GM13976 (cell line): ENCODE measurements at regions not wholly inside any gene's neighbourhood (a gene's known extent, or its start where the extent isn't known, plus 50 kb on each side); places are given as distances from the start of the nearest gene placed in this dataset.

Source experiments
- DNase-seq: peaks from one replicate; pipeline ENCODE4 v3.0.0; 2012; ENCODE audit warnings: low spot score
- in situ Hi-C: fragments of 300-500 bp; cut with MboI; formaldehyde crosslinking; loops from one replicate; pipeline ENCODE4 v1.12.0; 2022; ENCODE audit warnings: low sequenced_read_pairs, mixed read lengths, inconsistent platforms; ENCODE audit not compliant: unreplicated experiment
- TF ChIP-seq, protein P1 (sequence below): IDR thresholded peaks from 2 replicates; pipeline ENCODE4 v1.5.1; 2012; ENCODE audit warnings: borderline replicate concordance, mild to moderate bottlenecking; ENCODE audit not compliant: insufficient read depth; ENCODE audit errors: extremely low read depth, missing control alignments, control extremely low read depth

DNA sequence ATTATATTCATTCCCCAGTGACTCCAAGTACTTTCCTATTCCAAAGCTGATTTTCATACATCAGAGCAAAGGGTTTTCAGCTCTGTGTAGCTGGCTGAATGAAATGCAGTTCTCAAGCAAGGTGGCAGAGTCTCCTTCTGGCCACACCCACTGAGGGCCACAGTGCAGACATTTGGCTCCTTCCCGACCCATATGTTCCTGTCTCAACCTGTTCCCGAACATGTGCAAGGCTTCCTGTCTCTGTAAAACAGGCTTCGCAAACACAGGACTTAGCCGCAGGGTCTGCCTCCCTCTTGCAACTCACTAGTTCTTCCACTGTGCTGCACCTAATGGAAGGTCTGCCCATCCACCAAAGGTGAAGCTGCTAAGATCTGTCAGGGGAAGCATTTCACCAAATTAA, 249.2 kb downstream of the MID1IP1 start:
- in situ Hi-C loops = no loop called here
- DNase-seq = no peak

GRCh38 chrX:39052751-39053150, 251.5 kb downstream of the MID1IP1 start:
- in situ Hi-C loops = no loop called here

More for the DNA sequence above, 249.2 kb downstream of the MID1IP1 start:
- TF ChIP-seq, protein P1, sequence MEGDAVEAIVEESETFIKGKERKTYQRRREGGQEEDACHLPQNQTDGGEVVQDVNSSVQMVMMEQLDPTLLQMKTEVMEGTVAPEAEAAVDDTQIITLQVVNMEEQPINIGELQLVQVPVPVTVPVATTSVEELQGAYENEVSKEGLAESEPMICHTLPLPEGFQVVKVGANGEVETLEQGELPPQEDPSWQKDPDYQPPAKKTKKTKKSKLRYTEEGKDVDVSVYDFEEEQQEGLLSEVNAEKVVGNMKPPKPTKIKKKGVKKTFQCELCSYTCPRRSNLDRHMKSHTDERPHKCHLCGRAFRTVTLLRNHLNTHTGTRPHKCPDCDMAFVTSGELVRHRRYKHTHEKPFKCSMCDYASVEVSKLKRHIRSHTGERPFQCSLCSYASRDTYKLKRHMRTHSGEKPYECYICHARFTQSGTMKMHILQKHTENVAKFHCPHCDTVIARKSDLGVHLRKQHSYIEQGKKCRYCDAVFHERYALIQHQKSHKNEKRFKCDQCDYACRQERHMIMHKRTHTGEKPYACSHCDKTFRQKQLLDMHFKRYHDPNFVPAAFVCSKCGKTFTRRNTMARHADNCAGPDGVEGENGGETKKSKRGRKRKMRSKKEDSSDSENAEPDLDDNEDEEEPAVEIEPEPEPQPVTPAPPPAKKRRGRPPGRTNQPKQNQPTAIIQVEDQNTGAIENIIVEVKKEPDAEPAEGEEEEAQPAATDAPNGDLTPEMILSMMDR = no peak

GRCh38 chrX:39058724-39059123, 257.5 kb downstream of the MID1IP1 start:
- TF ChIP-seq, protein P1 = no peak
- in situ Hi-C loops = no loop called here
- DNase-seq = no peak

More at GRCh38 chrX:39052751-39053150, 251.5 kb downstream of the MID1IP1 start:
- no peak for DNase-seq
- TF ChIP-seq, protein P1 = no peak

DNA sequence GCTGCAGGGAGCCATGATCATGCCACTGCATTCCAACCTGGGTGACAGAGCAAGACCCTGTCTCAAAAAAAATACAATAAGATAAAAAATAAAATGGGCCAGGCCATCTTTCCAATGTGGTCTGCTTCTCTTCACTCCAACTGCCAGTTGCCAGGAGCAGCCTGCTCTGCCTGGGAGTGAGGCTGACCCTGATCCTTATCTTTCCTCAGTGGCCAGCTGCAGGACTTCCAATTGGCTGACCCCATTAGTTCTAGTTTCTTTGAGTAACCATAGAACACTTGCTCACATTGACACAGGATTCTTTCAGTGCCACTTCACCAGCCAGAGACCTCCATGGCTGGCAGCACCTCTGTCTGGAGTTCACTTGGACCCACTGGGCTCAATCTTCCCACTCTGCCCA, 258.6 kb downstream of the MID1IP1 start:
- TF ChIP-seq, protein P1 = no peak
- in situ Hi-C loops = no loop called here
- DNase-seq = no peak

DNA sequence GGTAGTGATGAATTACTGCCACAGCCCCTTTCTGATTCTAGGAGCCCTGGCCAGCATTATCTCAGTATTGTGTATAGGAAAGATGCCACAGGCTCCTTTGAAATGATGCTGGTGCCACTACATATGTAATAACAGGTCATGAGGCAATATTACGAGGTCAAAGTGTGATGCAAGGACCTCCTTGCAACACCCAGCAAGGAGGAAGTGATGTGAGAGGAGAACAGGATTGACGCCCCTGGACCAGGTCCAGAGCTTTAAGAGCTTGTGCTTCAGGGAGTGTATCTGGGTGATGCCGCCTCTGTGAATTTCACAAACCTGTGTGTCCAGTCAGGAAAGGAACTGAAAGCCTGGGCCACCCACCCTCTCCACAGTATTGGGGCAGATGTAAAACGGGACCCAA, 261.8 kb downstream of the MID1IP1 start:
- DNase-seq = no peak
- in situ Hi-C loops = no loop called here
- TF ChIP-seq, protein P1 = no peak

DNA sequence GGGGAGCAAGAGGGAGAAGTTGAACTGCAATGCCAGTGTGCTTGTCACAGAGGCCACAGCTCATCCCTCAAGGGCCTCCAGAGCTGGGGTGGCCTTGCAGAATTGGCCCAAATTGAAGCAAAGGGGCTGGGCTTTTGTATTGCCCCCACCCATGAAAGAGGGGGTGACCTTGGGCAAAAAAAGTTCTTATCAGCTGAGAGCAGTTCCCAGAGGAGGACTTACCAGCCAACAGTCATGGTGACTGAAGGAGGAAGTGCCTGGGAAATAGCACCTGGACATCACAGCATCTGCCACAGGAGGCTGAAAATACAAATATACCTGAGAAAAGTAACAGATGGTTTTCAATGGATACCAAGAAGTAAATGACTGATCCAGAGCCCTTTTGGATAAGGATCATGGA, 262.4 kb downstream of the MID1IP1 start:
- in situ Hi-C loops = no loop called here
- TF ChIP-seq, protein P1 = no peak
- DNase-seq = no peak

DNA sequence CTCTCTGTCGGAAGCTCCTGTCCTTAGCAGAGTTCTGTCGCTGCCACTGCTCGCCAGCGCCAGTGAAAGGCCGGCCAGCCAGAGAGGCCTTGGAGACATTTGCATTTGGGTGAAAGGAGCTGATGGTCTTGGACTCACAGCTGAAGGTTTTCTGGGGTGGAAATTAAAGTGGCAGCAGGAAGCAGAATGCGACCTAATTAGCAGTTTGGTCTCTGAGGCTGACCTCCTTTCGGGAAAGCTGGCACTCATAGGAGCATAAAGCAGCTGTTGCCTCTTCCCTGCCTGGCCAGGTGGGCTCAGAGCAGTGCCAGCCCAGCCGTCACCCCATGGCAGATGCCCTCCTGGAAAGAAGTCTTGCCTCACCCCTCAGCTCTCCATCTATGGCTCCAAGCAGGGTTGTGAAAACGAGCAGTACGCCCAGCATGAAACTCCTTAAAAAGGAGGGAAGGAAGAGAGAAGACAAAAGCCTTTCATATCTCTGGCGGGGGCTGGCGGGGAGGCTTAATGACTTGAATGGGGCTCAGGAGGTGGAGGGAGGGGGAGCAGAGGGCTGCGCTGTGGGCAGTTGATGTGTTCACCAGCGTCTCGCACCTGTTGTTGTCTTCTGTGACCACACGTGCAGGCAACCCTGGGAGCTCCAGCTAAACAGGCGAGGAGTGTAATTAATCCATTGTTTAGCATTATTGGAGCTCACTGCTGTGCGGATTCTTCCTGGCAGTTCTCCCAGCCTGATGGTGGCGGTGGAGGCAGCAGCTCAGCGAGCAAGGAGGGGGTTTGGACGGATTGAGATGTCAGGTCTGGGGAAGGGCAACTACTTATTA, 264.0 kb downstream of the MID1IP1 start:
- DNase-seq = no peak
- TF ChIP-seq, protein P1 = no peak
- in situ Hi-C loops = no loop called here
